AG10803 (cell line): ENCODE measurements at regions not wholly inside any gene's neighbourhood (a gene's known extent, or its start where the extent isn't known, plus 50 kb on each side); places are given as distances from the start of the nearest gene placed in this dataset.
"Not testable (repeated sequence)": the region's sequence is repeated elsewhere in the genome, so short reads cannot be mapped to it uniquely, and the experiment has no call there.

Experiments used
- DNase-seq: peaks from one replicate; pipeline ENCODE4 v3.0.0; 2010; ENCODE audit warnings: low read depth
- H3K4me3 ChIP-seq: 2 replicates; pipeline ENCODE4 v1.5.1; 2011; ENCODE audit warnings: mild to moderate bottlenecking, low read length, control low read depth

DNA sequence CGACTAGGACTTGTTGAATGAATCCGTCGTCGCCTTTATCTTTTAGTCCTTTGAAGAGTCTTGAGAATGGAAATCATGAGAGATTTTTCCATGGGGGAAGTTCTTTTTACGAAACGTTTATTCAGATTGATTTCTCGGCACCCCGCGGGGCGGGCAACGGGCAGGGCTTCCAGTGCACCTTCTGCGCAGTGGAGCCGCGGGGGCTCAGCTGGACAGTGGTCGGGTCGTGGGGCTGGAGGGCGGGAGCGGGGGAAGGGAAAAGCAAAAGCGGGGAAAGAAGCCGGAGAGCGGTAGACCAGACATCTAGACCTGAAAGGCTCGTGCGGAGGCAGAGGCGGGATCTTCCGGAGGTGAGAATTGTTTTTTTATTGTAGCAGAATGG is 103.0 kb downstream of the NBPF11 start:
- DNase-seq, result not testable (repeated sequence)
- H3K4me3 ChIP-seq, result peak overlapping the region; percentile 12; the same call in 1 of the 2 replicates

DNA sequence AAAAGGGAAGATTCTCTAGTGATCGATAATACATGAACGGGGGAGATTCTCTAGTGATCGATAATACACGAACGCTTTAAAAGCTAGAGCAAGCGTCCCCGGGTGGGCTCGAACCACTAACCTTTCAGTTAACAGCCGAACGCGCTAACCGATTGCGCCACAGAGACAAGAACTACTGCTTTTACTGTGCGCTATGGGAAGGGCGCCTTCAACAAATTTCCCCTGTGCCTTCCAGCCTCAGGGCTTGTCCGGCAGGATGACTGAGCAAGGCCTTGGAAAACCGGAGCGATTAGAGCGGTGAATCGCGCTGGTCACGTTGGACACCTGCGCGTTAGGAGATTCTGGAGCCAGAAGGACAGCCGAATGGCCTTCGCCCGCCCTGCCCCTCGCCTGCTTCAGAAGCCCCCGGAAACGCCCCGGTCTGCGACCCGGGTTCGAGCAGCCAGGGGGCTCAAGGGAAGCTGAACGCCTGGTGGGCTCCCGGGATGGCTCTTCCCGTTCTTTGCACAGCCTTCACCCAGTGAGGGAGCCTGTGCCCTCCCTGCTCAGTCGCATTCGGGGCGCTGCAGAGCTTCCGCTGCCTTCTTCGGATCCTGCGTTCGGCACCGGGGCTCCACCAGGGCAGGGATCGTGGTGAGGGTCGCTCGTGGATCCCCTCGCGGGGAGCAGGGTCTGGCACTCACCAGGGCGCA is 103.5 kb downstream of the NBPF11 start:
- not testable (repeated sequence) for DNase-seq, H3K4me3 ChIP-seq

- H3K4me3 ChIP-seq, DNase-seq: not testable (repeated sequence)
These were observed 106.2 kb downstream of the NBPF11 start for GRCh38 chr1:148045872-148046271.

GRCh38 chr1:148044495-148044894 is 107.6 kb downstream of the NBPF11 start:
- not testable (repeated sequence) for DNase-seq

More at GRCh38 chr1:148044495-148044894, 107.6 kb downstream of the NBPF11 start:
- not testable (repeated sequence) for H3K4me3 ChIP-seq
